Neuronal stem cell (in vitro differentiated cells): ENCODE measurements at regions not wholly inside any gene's neighbourhood (a gene's known extent, or its start where the extent isn't known, plus 50 kb on each side); places are given as distances from the start of the nearest gene placed in this dataset.

Experiments used
- DNase-seq: peaks from one replicate; pipeline ENCODE4 v3.0.0-alpha.2; 2013; ENCODE audit warnings: low spot score
- H2AFZ ChIP-seq: one replicate; pipeline ENCODE4 v1.6.1; 2013; ENCODE audit warnings: mild to moderate bottlenecking, low read length, inconsistent platforms
- H2AK5ac ChIP-seq: 2 replicates; pipeline ENCODE4 v1.6.1; 2013; ENCODE audit warnings: low read depth, mild to moderate bottlenecking, inconsistent platforms, low read length, moderate library complexity, mixed read lengths
- H2BK120ac ChIP-seq: 2 replicates; pipeline ENCODE4 v1.6.1; 2013; ENCODE audit warnings: low read depth, mild to moderate bottlenecking, inconsistent platforms, low read length, moderate library complexity, mixed read lengths
- H2BK12ac ChIP-seq: one replicate; pipeline ENCODE4 v1.6.1; 2013; ENCODE audit warnings: low read length, inconsistent platforms
- H2BK15ac ChIP-seq: 2 replicates; pipeline ENCODE4 v1.6.1; 2013; ENCODE audit warnings: mild to moderate bottlenecking, low read length, inconsistent platforms, mixed read lengths
- H2BK5ac ChIP-seq: one replicate; pipeline ENCODE4 v1.6.1; 2013; ENCODE audit warnings: inconsistent platforms, mild to moderate bottlenecking, low read length, moderate library complexity
- H3K14ac ChIP-seq: one replicate; pipeline ENCODE4 v1.6.1; 2013; ENCODE audit warnings: low read length, inconsistent platforms
- H3K18ac ChIP-seq: 2 replicates; pipeline ENCODE4 v1.6.1; 2013; ENCODE audit warnings: low read length, inconsistent platforms
- H3K23ac ChIP-seq: 2 replicates; pipeline ENCODE4 v1.6.1; 2013; ENCODE audit warnings: low read depth, mild to moderate bottlenecking, mixed read lengths, low read length, inconsistent platforms; ENCODE audit not compliant: poor library complexity
- H3K27ac ChIP-seq: replicated peaks from 3 replicates; pipeline ENCODE4 v1.5.1; 2013; ENCODE audit warnings: low read length, inconsistent platforms
- H3K27me3 ChIP-seq, 3 experiments: 2 replicates each; pipeline ENCODE4 v1.6.1; 2013; ENCODE audit warnings: low read length in 3 of 3, mild to moderate bottlenecking in 2 of 3, inconsistent platforms in 1 of 3, low read depth in 1 of 3, mixed read lengths in 1 of 3, moderate library complexity in 1 of 3; ENCODE audit not compliant: control insufficient read depth in 3 of 3, insufficient read depth in 3 of 3
- H3K36me3 ChIP-seq, 2 donors: replicated peaks in 1 of 2; 2 replicates each; pipeline ENCODE4 v1.6.1; 2013; ENCODE audit warnings: low read length in 2 of 2; ENCODE audit not compliant: control insufficient read depth in 2 of 2, insufficient read depth in 2 of 2
- H3K4ac ChIP-seq: 2 replicates; pipeline ENCODE4 v1.6.1; 2013; ENCODE audit warnings: inconsistent platforms, mild to moderate bottlenecking, low read length, moderate library complexity
- H3K4me1 ChIP-seq, 2 donors: 1 replicate in 1 of 2; 2 replicates in 1 of 2; pipeline ENCODE4 v1.6.1; 2013; ENCODE audit warnings: low read length in 2 of 2, low read depth in 1 of 2; ENCODE audit not compliant: control insufficient read depth in 2 of 2, insufficient read depth in 1 of 2
- H3K4me2 ChIP-seq: one replicate; pipeline ENCODE4 v1.6.1; 2013; ENCODE audit warnings: mild to moderate bottlenecking, low read length, inconsistent platforms; ENCODE audit not compliant: insufficient read depth, poor library complexity, severe bottlenecking
- H3K4me3 ChIP-seq, 2 donors: 2 replicates each; pipeline ENCODE4 v1.5.1; 2013; ENCODE audit warnings: low read length in 2 of 2, mild to moderate bottlenecking in 2 of 2, inconsistent platforms in 1 of 2, moderate library complexity in 1 of 2
- H3K79me1 ChIP-seq: one replicate; pipeline ENCODE4 v1.6.1; 2013; ENCODE audit warnings: low read depth, mild to moderate bottlenecking, inconsistent platforms, low read length, moderate library complexity
- H3K9ac ChIP-seq: one replicate; pipeline ENCODE4 v1.6.1; 2013; ENCODE audit warnings: mild to moderate bottlenecking, low read depth, low read length, inconsistent platforms; ENCODE audit not compliant: poor library complexity
- H3K9me3 ChIP-seq, 2 donors: replicated peaks in 1 of 2; 2 replicates each; pipeline versions ENCODE3 to v1.6.1; 2013; ENCODE audit warnings: low read length in 2 of 2, mild to moderate bottlenecking in 2 of 2, inconsistent platforms in 1 of 2, low read depth in 1 of 2, mixed read lengths in 1 of 2, moderate library complexity in 1 of 2; ENCODE audit not compliant: control insufficient read depth in 2 of 2, insufficient read depth in 1 of 2
- H4K8ac ChIP-seq: one replicate; pipeline ENCODE4 v1.6.1; 2013; ENCODE audit warnings: low read depth, mild to moderate bottlenecking, inconsistent platforms, low read length, moderate library complexity
- H4K91ac ChIP-seq: one replicate; pipeline ENCODE4 v1.6.1; 2013; ENCODE audit warnings: low read length, low read depth, mild to moderate bottlenecking, inconsistent platforms; ENCODE audit not compliant: poor library complexity
- WGBS, 2 donors: extraction: QIAGEN DNeasy Blood & Tissue Kit; methylation state at CpG; one replicate each; pipeline ENCODE4 v1.1.7; 2013; ENCODE audit warnings: missing lambda C conversion rate in 2 of 2, mixed read lengths in 1 of 2; ENCODE audit not compliant: insufficient read length in 2 of 2, insufficient replicate concordance in 1 of 2; ENCODE audit errors: extremely low coverage in 2 of 2; 5-methylcytosine and 5-hydroxymethylcytosine counted together

DNA sequence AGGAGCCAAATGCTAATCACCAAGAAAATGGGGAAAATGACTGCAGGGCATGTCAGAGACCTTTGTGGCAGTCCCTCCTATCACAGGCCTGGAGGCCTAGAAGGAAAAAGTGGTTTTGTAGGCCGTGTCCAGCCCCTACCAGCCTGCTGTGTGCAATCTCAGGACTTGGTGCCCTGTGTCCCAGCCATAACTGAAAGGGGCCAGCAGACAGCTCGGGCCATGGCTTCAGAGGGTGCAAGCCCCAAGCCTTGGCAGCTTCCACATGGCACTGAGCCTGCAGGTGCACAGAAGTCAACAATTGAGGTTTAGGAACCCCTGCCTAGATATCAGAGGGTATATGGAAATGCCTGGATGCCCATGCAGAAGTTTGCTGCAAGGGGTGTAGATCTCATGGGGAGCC is 391.2 kb upstream of the FSIP2 start:
- Histone ChIP-seq H3K23ac (no peak overlapping the region), H3K36me3 (no peaks in the 10 kb centered on the region), H2BK15ac (no peak overlapping the region), H3K4me2 (no peak overlapping the region), H3K4ac (no peak overlapping the region), H2BK5ac (peak overlapping the region; percentile 13), H3K9me3 (no peaks in the 10 kb centered on the region), H2BK12ac (no peak overlapping the region), H3K18ac (no peak overlapping the region), H3K27ac (no peak overlapping the region), H4K8ac (no peak overlapping the region), H2BK120ac (no peak overlapping the region), H2AFZ (no peak overlapping the region), H3K27me3 (no peaks in the 10 kb centered on the region), H3K9ac (no peak overlapping the region), H2AK5ac (no peak overlapping the region), H3K4me3 (no peak overlapping the region), H3K4me1 (no peaks in the 10 kb centered on the region), H3K79me1 (no peaks in the 10 kb centered on the region), H4K91ac (no peak overlapping the region), H3K14ac (peak overlapping the region; percentile 38)
- no CpG with 5 or more reads among the region's 2 CpGs for WGBS, 2 donors
- no peak for DNase-seq

DNA sequence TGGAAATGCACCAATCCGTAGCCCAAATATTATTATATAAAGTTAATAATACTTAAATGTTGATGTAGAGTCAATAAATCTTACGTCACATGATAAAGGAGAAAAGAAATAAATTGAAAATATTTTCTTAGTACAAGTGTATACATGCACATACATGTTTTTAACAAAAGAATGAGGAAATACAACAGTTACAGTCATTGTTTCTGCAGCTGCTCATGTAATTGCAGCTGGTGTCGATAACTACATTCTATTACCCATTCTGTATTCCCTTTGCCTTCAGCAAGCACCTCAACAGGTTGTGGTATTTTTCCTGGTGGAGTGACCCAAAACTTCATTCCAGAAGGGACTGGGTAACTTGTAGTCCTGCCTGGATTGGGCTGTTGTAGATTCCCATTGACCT is 377.8 kb upstream of the FSIP2 start:
- Histone ChIP-seq H2BK5ac (no peak overlapping the region), H3K4me1 (no peaks in the 10 kb centered on the region), H4K91ac (no peak overlapping the region), H3K9me3 (no peaks in the 10 kb centered on the region), H3K36me3 (no peaks in the 10 kb centered on the region), H2BK15ac (no peak overlapping the region), H3K23ac (no peak overlapping the region), H3K18ac (no peak overlapping the region), H3K27me3 (no peaks in the 10 kb centered on the region), H3K79me1 (no peaks in the 10 kb centered on the region), H2BK12ac (no peak overlapping the region), H2BK120ac (no peak overlapping the region), H3K9ac (no peak overlapping the region), H3K14ac (no peak overlapping the region), H3K4ac (no peak overlapping the region), H2AFZ (no peak overlapping the region), H3K4me3 (no peak overlapping the region), H3K27ac (no peak overlapping the region), H3K4me2 (no peak overlapping the region), H4K8ac (no peak overlapping the region), H2AK5ac (no peak overlapping the region)
- no CpG with 5 or more reads among the region's 3 CpGs for WGBS, 2 donors
- DNase-seq, result no peak

DNA sequence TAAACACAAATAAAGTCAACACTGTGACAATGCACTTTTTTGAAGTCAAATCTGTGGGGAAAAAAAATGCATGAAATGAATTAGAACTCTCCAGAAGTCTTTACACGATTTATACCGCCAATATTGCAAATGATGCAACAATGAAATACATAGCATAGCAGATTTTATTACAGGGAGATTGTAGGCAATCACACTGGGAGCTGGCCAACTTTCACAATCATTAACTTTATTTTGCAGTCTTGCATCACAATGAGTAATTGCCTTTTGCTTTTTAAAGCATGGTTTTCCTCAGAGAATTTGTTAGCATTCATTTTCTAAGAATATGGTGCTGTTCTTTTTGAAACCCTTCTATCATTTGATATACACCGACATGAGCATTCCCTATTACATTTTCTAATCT is 366.4 kb upstream of the FSIP2 start:
- Histone ChIP-seq H2AK5ac (no peak overlapping the region), H3K4ac (no peak overlapping the region), H2AFZ (no peak overlapping the region), H4K91ac (no peak overlapping the region), H2BK5ac (no peak overlapping the region), H3K9ac (no peak overlapping the region), H3K4me2 (no peak overlapping the region), H3K23ac (no peak overlapping the region), H4K8ac (no peak overlapping the region), H3K4me3 (no peak overlapping the region), H3K36me3 (no peaks in the 10 kb centered on the region), H3K79me1 (no peaks in the 10 kb centered on the region), H3K4me1 (no peaks in the 10 kb centered on the region), H3K27me3 (no peaks in the 10 kb centered on the region), H2BK15ac (no peak overlapping the region), H3K27ac (no peak overlapping the region), H2BK12ac (no peak overlapping the region), H3K18ac (no peak overlapping the region), H2BK120ac (no peak overlapping the region), H3K14ac (no peak overlapping the region), H3K9me3 (peaks cover 0 to 2% of the 10 kb centered on the region in 2 donors)
- no CpG with 5 or more reads among the region's 3 CpGs for WGBS, 2 donors
- DNase-seq, result no peak

GRCh38 chr2:185373229-185373628 is 365.4 kb upstream of the FSIP2 start:
- no CpG with 5 or more reads among the region's 2 CpGs for WGBS, 2 donors
- no peak overlapping the region for H4K8ac ChIP-seq

More at GRCh38 chr2:185373229-185373628, 365.4 kb upstream of the FSIP2 start:
- no peak overlapping the region for H4K91ac ChIP-seq
- H3K4me2 ChIP-seq, result no peak overlapping the region
- no peak overlapping the region for H3K4me3 ChIP-seq
- H3K4me1 ChIP-seq, result no peaks in the 10 kb centered on the region
- H2AFZ ChIP-seq, result no peak overlapping the region
- no peak overlapping the region for H2BK5ac ChIP-seq
- no peak overlapping the region for H2BK120ac ChIP-seq
- peaks cover 0 to 2% of the 10 kb centered on the region in 2 donors for H3K9me3 ChIP-seq
- DNase-seq, result no peak
- no peak overlapping the region for H3K14ac ChIP-seq
- H3K27me3 ChIP-seq, result no peaks in the 10 kb centered on the region
- H2BK15ac ChIP-seq, result no peak overlapping the region
- no peak overlapping the region for H2BK12ac ChIP-seq
- no peak overlapping the region for H3K27ac ChIP-seq
- no peak overlapping the region for H3K18ac ChIP-seq
- no peak overlapping the region for H2AK5ac ChIP-seq
- no peak overlapping the region for H3K23ac ChIP-seq
- H3K36me3 ChIP-seq, result no peaks in the 10 kb centered on the region
- H3K79me1 ChIP-seq, result no peaks in the 10 kb centered on the region
- H3K9ac ChIP-seq, result no peak overlapping the region
- H3K4ac ChIP-seq, result no peak overlapping the region
